Effector memory CD4-positive, alpha-beta T cell (primary cell): ENCODE measurements at regions not wholly inside any gene's neighbourhood (a gene's known extent, or its start where the extent isn't known, plus 50 kb on each side); places are given as distances from the start of the nearest gene placed in this dataset.

ENCODE experiments used
- DNase-seq, 3 donors: peaks; one replicate each; pipeline ENCODE4 v3.0.0-alpha.2; 2020
- H3K27ac ChIP-seq: 2 replicates; pipeline ENCODE4 v1.7.0; 2013; ENCODE audit warnings: mild to moderate bottlenecking, low read length, moderate library complexity; ENCODE audit not compliant: insufficient read depth, poor library complexity, severe bottlenecking
- H3K27me3 ChIP-seq: replicated peaks from 2 replicates; pipeline ENCODE4 v1.7.0; 2013; ENCODE audit warnings: mild to moderate bottlenecking, low read length; ENCODE audit not compliant: insufficient read depth, control insufficient read depth, poor library complexity, severe bottlenecking
- H3K36me3 ChIP-seq: 2 replicates; pipeline ENCODE4 v1.7.0; 2013; ENCODE audit warnings: mild to moderate bottlenecking, low read length, moderate library complexity; ENCODE audit not compliant: control insufficient read depth, insufficient read depth
- H3K4me1 ChIP-seq: 2 replicates; pipeline ENCODE4 v1.7.0; 2013; ENCODE audit warnings: low read length, mild to moderate bottlenecking; ENCODE audit not compliant: control insufficient read depth, insufficient read depth, poor library complexity, severe bottlenecking
- H3K4me3 ChIP-seq: 2 replicates; pipeline ENCODE4 v1.7.0; 2013; ENCODE audit warnings: low read length, low read depth, mild to moderate bottlenecking; ENCODE audit not compliant: insufficient read depth, poor library complexity, severe bottlenecking
- H3K9me3 ChIP-seq: 2 replicates; pipeline ENCODE4 v1.7.0; 2013; ENCODE audit warnings: mild to moderate bottlenecking, low read length, moderate library complexity; ENCODE audit not compliant: control insufficient read depth

DNA sequence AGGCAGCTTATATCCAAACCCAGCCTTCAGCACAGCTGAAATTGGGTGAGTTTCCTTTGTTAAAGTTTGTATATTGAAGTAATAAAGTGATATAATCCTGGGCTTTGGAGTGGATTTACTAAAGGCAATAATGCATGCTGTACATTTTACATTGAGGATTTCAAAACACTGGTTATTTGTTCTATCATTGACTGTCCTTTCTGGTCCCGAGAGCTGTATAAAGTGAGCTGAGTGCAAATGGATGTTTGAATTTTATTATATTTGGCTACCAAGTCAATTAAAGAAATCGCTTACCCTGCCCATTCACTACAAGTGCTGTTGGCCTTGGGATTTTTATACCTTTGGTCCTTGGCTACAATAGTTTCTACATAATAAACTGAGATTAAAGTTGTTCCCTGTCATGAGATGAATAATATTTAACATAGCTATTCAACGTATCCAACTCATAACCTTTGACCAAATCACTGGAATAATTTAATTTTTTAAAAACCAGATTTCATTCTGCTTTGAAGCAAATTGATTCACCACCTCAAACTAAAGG is 207.9 kb downstream of the KLF5 start:
- Histone ChIP-seq H3K27ac (no peak overlapping the region), H3K36me3 (no peaks in the 10 kb centered on the region), H3K27me3 (no peaks in the 10 kb centered on the region), H3K4me3 (no peak overlapping the region), H3K9me3 (peaks cover 4% of the 10 kb centered on the region), H3K4me1 (no peaks in the 10 kb centered on the region)
- no peak for DNase-seq

DNA sequence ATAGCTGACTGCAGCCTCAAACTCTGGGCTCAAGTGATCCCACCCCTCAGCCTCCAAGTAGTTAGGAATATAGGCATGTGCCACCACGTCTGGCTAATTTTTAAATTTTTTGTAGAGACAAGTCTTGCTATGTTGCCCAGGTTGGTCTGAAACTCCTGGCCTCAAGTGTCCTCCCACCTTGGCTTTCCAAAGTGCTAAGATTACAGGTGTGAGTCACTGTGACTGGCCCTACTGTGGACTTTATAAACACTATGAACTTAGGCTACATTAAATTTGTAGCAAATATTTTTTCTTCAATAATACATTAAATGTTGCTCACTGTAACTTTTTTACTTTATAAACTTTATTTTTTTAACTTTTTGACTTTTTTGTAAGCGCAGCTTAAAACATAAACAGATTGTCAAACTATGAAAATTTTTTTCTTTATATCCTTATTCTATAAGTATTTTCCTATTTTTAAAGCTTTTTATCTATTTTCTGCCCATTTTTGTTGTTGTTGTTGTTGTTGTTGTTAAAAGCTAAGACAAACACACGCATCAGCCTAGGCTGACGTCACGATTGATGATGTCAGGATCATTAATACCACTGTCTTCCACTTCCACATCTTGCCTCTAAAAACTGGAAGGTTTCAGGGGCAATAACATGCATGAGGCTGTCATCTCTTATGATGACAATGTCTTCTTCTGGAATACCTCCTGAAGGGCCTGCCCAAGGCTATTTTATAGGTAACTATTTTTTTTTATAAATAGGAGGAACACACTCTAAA is 204.2 kb downstream of the KLF5 start:
- H3K4me3 ChIP-seq = no peak overlapping the region
- no peaks in the 10 kb centered on the region for H3K4me1 ChIP-seq
- DNase-seq = no peak
- no peaks in the 10 kb centered on the region for H3K27me3 ChIP-seq
- H3K9me3 ChIP-seq = no peaks in the 10 kb centered on the region
- H3K27ac ChIP-seq = no peak overlapping the region
- no peaks in the 10 kb centered on the region for H3K36me3 ChIP-seq

DNA sequence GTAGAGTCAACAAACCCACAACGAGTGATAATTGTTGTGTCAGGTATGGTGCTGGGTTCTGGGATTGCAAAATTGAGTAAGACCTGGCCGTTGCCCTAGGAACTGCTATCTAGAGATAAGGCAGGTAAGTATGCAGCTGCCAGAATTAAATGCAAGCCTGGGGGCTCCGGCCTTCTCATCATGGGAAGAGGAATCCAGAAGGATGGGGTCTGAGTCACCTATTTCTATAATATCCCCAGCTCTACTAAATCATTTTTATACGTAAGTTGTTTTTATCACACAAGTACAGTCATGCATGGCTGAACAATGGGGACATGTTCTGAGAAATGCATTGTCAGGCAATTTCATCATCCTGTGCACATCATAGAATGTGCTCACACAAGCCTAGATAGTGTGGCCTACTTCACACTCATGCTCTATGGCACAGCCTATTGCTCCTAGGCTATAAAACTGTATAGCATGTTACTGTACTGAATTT is 203.0 kb downstream of the KLF5 start:
- H3K36me3 ChIP-seq = no peaks in the 10 kb centered on the region
- no peaks in the 10 kb centered on the region for H3K4me1 ChIP-seq
- no peak for DNase-seq
- H3K27ac ChIP-seq = no peak overlapping the region
- H3K27me3 ChIP-seq = no peaks in the 10 kb centered on the region
- H3K9me3 ChIP-seq = no peaks in the 10 kb centered on the region
- no peak overlapping the region for H3K4me3 ChIP-seq

DNA sequence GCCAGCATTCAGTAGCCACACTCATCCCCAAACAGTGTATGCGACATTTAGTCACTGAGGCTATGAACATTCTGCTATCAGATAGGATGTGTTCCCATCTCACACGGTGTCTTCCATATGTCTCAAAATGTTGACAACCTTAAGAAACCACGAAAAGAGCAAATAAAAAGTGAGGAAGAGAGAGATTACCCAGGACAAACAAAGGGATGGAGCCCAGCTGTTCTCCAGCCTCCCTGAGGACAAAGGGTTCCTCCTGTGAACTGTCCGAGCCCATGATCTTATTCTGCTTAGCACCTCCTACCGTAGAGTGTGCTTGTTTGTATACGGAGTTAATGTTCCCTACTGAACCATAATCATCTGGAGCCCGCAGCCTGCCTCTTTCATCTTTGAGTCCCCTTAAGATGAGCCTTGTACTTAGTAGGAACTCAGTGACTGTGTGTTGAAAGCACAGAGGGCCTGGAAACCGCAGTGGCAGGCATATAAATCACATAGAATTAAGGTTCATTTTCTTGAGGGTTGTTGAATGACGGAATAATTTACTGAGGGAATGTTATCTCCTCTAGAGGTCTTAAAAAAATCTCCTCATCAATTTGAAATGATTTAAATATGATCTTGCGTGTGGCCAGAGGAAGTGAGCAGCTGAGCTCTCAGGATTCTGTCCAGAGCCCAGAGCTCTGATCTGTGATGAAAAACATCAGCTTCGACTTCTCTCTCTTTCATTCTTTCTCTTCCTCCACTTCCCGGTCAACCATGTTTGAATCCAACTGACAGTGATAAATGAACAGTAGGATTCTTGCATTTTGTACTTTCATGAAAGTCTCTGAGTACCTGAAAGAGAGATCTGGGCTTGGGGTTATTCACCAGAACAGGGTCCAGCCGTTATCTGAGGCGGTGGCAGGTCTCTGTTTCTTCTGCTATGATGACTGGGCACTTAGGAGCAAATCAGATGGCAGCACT is 200.5 kb downstream of the KLF5 start:
- Histone ChIP-seq H3K4me3 (no peak overlapping the region), H3K36me3 (no peaks in the 10 kb centered on the region), H3K4me1 (no peaks in the 10 kb centered on the region), H3K27me3 (no peaks in the 10 kb centered on the region), H3K9me3 (no peaks in the 10 kb centered on the region), H3K27ac (no peak overlapping the region)
- no peak for DNase-seq

DNA sequence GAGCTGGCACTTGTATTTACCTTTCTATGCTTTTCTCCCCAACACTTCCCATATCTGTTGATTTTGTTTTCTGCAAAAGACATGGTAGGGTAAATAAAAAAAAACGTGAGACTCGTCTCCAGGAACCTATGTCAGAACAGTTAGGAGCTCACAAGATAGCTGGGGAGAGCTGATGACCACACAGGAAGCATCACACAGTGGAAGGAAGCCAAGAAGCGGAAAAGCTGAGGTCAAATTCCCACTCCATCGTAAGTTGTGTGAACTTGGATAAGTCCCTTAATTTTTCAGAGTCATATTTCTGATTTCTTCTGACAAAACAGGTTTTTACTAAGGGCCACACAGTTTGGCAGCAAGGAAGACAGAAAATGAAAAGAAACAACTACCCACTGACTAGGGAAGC is 199.6 kb downstream of the KLF5 start:
- no peaks in the 10 kb centered on the region for H3K4me1 ChIP-seq
- no peak overlapping the region for H3K27ac ChIP-seq
- H3K4me3 ChIP-seq = no peak overlapping the region
- H3K36me3 ChIP-seq = no peaks in the 10 kb centered on the region
- no peak for DNase-seq
- H3K27me3 ChIP-seq = no peaks in the 10 kb centered on the region
- H3K9me3 ChIP-seq = no peaks in the 10 kb centered on the region

DNA sequence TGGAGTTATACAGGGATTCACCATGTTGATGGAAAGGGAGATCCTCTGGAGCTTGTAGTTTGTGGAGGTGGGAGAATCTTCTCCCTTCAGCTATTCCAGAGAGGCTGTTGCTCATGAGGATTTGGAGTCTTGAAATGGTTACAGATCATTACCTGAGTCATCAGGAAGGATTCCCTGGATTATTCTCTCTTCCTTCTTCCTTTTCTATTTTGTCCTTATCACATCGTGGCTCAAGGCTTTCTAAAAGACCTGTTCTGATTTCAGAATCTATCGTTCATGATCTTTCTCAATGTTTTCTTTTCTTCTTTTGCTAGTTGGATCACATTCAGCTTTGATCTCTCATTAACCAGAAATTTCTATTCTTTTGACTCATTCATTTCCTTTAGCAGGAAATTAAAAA is 196.0 kb downstream of the KLF5 start:
- Histone ChIP-seq H3K36me3 (no peaks in the 10 kb centered on the region), H3K9me3 (no peaks in the 10 kb centered on the region), H3K27ac (no peak overlapping the region), H3K27me3 (no peaks in the 10 kb centered on the region), H3K4me1 (no peaks in the 10 kb centered on the region), H3K4me3 (no peak overlapping the region)
- DNase-seq = no peak

DNA sequence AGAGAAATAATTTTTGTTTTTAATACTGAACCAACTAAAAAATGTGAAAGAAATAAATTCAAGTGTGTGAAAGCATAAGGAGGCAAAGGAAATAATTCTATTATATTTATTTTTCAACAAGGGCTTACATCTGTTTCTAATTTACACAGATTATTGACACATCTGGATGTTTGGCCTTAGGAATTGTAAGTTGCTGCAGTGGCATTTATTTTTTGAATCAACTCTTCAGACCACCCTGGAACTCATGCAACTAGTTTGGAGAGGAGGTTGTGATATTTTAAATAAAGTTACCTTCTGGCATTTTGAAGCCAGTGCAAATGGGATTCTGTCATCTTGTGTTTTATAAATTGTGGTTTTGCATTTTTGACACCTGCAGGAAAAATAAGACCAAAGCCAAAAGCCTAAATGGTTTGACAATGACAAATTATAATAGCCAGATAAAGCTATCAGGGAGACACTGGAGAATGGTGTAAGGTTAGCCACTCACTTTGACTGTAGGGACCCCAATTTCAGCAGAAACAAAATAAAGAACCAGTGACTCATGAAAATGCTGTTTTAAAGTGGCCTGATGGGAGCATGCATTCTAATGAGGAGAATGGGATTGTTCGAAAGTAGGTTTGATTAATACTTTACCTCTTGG is 192.9 kb downstream of the KLF5 start:
- no peaks in the 10 kb centered on the region for H3K27me3 ChIP-seq
- no peaks in the 10 kb centered on the region for H3K4me1 ChIP-seq
- H3K9me3 ChIP-seq = no peaks in the 10 kb centered on the region
- H3K4me3 ChIP-seq = no peak overlapping the region
- H3K27ac ChIP-seq = no peak overlapping the region
- no peak for DNase-seq
- H3K36me3 ChIP-seq = no peaks in the 10 kb centered on the region

DNA sequence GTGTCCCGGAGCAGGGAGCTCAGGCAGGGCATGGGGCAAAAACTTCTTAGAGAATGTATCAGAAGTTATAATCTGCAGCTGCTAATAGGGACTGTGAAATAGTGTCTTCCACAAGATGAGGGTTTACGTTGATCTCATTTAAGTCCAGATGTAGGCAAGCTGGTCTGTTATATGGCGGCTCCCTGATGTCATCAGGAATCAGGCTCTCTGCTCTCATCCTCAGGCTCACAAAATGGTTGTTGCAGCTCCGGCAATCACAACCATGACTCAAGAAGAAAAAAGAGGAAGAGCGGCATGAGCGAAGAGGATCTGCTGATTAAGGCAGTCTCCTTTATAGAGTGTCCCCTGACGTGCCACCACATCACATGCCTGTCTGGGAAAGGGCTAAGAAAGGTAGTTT is 191.3 kb downstream of the KLF5 start:
- no peaks in the 10 kb centered on the region for H3K4me1 ChIP-seq
- H3K27ac ChIP-seq = no peak overlapping the region
- no peaks in the 10 kb centered on the region for H3K27me3 ChIP-seq
- no peaks in the 10 kb centered on the region for H3K9me3 ChIP-seq
- no peaks in the 10 kb centered on the region for H3K36me3 ChIP-seq
- H3K4me3 ChIP-seq = no peak overlapping the region
- no peak for DNase-seq

DNA sequence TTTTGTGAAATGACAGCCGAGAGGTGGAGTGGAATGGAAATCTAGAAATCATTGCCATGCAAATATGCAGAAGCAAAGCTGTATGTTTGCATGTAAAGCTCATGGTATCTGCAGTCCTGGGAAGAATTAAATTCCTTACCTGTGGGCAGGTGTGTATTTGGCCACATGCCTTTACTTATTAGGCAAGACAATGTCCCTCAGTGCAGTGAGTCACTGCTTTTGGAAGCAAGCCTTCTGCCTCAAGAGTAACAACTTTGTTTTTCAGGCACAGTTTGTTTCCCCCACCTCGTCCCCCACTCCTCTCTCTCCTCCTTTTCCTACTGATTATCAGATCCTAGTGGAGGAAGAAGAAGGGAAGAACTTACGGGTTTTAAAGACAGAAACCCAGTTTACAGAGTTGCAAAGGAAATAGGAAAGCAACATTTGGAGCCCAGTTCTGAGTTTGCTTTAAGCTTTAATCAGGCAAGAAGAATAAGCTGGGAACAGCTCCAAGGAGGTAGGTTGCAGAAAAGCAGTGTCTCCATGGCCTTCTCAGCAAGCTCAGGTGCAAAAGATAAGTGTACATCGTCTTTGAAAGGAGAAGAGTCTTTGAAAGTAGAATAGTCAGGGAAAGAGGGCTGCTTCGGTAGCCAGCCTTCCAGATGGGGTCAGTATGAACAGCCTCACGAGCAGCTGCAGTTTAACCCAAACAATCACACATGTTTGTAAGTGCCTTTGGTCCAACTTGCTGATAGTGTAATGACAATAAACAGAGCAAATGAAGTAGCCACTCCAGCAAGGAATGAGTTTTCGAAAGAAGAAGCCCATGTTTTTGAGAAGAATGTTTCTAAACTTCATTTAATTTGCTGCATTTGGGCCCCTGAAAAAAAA is 190.1 kb downstream of the KLF5 start:
- no peaks in the 10 kb centered on the region for H3K36me3 ChIP-seq
- H3K4me3 ChIP-seq = no peak overlapping the region
- H3K4me1 ChIP-seq = no peaks in the 10 kb centered on the region
- H3K27ac ChIP-seq = no peak overlapping the region
- no peaks in the 10 kb centered on the region for H3K27me3 ChIP-seq
- no peak for DNase-seq
- no peaks in the 10 kb centered on the region for H3K9me3 ChIP-seq
